T-cell (primary cell): ENCODE measurements at regions not wholly inside any gene's neighbourhood (a gene's known extent, or its start where the extent isn't known, plus 50 kb on each side); places are given as distances from the start of the nearest gene placed in this dataset.

Experiments used
- ATAC-seq, 4 experiments: fragments of 200-7000 bp in 3 of 4; fragments of 150-1000 bp in 1 of 4; cut with Tn5 transposase; replicated peaks in 1 of 4; 1 replicate in 3 of 4; 2 replicates in 1 of 4; pipeline ENCODE4 v1.10.0; 2021; ENCODE audit warnings: moderate library complexity in 3 of 4, mild to moderate bottlenecking in 2 of 4, moderate number of reproducible peaks in 1 of 4
- CTCF ChIA-PET, 2 donors: fragments of 300-600 bp; sonication (Branson Sonifier 250); formaldehyde crosslinking; loops; one replicate each; lab custom pipeline; 2022; ENCODE audit warnings: antibody characterized with exemption in 2 of 2; lab: Charles Lee
- POLR2A ChIA-PET, 2 donors: fragments of 300-600 bp; sonication (Branson Sonifier 250); formaldehyde crosslinking; loops; one replicate each; lab custom pipeline; 2022; ENCODE audit warnings: antibody characterized with exemption in 2 of 2; lab: Charles Lee
- DNase-seq, 35 experiments: peaks; one replicate each; pipeline versions ENCODE4 v3.0.0 to v3.0.0-alpha.2; 2013 to 2023
- H3K27ac ChIP-seq: one replicate; pipeline ENCODE4 v1.5.1; 2013; ENCODE audit warnings: low read length
- H3K27me3 ChIP-seq, 2 experiments: replicated peaks in 1 of 2; 1 replicate in 1 of 2; 2 replicates in 1 of 2; pipeline versions ENCODE4 v1.6.1 to v1.7.0; 2013; ENCODE audit warnings: low read length in 1 of 2, mixed read lengths in 1 of 2; ENCODE audit not compliant: control insufficient read depth in 2 of 2, insufficient read depth in 2 of 2; ENCODE audit errors: extremely low read depth in 1 of 2
- H3K36me3 ChIP-seq, 2 donors: 1 replicate in 1 of 2; 2 replicates in 1 of 2; pipeline versions ENCODE4 v1.6.1 to v1.7.0; 2013; ENCODE audit warnings: low read length in 1 of 2; ENCODE audit not compliant: control insufficient read depth in 2 of 2, insufficient read depth in 1 of 2; ENCODE audit errors: extremely low read depth in 1 of 2
- H3K4me1 ChIP-seq, 2 experiments: 1 replicate in 1 of 2; 2 replicates in 1 of 2; pipeline versions ENCODE4 v1.6.1 to v1.7.0; 2013; ENCODE audit warnings: low read length in 2 of 2, mixed read lengths in 1 of 2; ENCODE audit not compliant: insufficient read depth in 2 of 2, control insufficient read depth in 1 of 2; ENCODE audit errors: extremely low read depth in 1 of 2
- H3K4me3 ChIP-seq, 2 donors: 1 replicate in 1 of 2; 2 replicates in 1 of 2; pipeline versions ENCODE4 v1.5.1 to v1.7.0; 2013; ENCODE audit warnings: mild to moderate bottlenecking in 2 of 2, low read length in 1 of 2, moderate library complexity in 1 of 2; ENCODE audit not compliant: control insufficient read depth in 1 of 2; ENCODE audit errors: extremely low read depth in 1 of 2
- H3K9me3 ChIP-seq: 2 replicates; pipeline ENCODE4 v1.7.0; 2013
- H3K27ac Mint-ChIP-seq, 2 donors: one replicate each; pipeline ENCODE4 v1.8.0; 2020 to 2021; ENCODE audit warnings: mild to moderate bottlenecking in 2 of 2, mixed read lengths in 2 of 2
- H3K27me3 Mint-ChIP-seq, 2 donors: one replicate each; pipeline ENCODE4 v1.8.0; 2021 to 2022; ENCODE audit warnings: mixed read lengths in 2 of 2
- H3K36me3 Mint-ChIP-seq: one replicate; pipeline ENCODE4 v1.8.0; 2021; ENCODE audit warnings: mixed read lengths
- H3K4me1 Mint-ChIP-seq, 3 donors: one replicate each; pipeline ENCODE4 v1.8.0; 2020 to 2022; ENCODE audit warnings: mixed read lengths in 3 of 3, mild to moderate bottlenecking in 1 of 3
- H3K4me3 Mint-ChIP-seq, 3 donors: one replicate each; pipeline ENCODE4 v1.8.0; 2020 to 2022; ENCODE audit warnings: mild to moderate bottlenecking in 3 of 3, mixed read lengths in 3 of 3, moderate library complexity in 3 of 3
- H3K9me3 Mint-ChIP-seq, 3 donors: one replicate each; pipeline ENCODE4 v1.8.0; 2020 to 2022; ENCODE audit warnings: mixed read lengths in 3 of 3
- WGBS: methylation state at CpG from one replicate; pipeline ENCODE4 v1.1.5; 2013; ENCODE audit warnings: missing lambda C conversion rate; ENCODE audit not compliant: insufficient coverage; 5-methylcytosine and 5-hydroxymethylcytosine counted together

DNA sequence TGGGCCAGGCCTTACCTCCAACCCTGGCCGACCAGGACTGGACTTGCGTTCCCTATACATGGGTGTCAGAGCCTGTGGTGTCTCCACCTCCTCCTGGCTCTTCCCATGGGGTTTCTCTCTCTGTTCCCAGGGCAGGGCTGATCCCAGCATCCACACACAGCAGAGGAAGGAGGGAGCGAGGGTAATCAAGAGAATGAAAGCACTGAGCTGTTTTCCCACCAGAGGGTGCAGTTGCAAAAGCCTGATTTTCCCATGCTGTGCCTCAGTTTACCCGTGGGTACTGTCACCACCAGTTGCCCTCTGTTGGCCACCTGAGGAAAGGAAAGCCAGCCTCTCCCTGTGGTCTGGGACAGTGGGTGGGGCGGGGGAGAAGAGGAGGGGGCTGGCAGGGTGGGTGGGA is 249.7 kb upstream of the GSE1 start:
- Mint-ChIP-seq H3K36me3 (no peaks in the 10 kb centered on the region), H3K27ac (no peak overlapping the region), H3K27me3 (peaks cover 0 to 14% of the 10 kb centered on the region in 2 donors), H3K4me1 (peaks cover 0 to 1% (median 0%) of the 10 kb centered on the region in 3 donors), H3K4me3 (no peak overlapping the region), H3K9me3 (no peaks in the 10 kb centered on the region)
- WGBS = 83% methylated on average over 3 of the region's 5 CpGs
- ChIA-PET POLR2A (no interaction called here), CTCF (interaction anchor here in 1 of 2 donors (1.0 kb wide), 1 partner anchor 59 kb away, joined by 4 read pairs; no protein-coding TSS in a partner anchor)
- H3K27ac ChIP-seq = no peak overlapping the region
- H3K27me3 ChIP-seq = peaks cover 0 to 27% of the 10 kb centered on the region in 2 experiments
- DNase-seq = no peak
- no peaks in the 10 kb centered on the region for H3K36me3 ChIP-seq
- H3K4me3 ChIP-seq = no peak overlapping the region
- H3K9me3 ChIP-seq = no peaks in the 10 kb centered on the region
- no peaks in the 10 kb centered on the region for H3K4me1 ChIP-seq
- no peak for ATAC-seq

DNA sequence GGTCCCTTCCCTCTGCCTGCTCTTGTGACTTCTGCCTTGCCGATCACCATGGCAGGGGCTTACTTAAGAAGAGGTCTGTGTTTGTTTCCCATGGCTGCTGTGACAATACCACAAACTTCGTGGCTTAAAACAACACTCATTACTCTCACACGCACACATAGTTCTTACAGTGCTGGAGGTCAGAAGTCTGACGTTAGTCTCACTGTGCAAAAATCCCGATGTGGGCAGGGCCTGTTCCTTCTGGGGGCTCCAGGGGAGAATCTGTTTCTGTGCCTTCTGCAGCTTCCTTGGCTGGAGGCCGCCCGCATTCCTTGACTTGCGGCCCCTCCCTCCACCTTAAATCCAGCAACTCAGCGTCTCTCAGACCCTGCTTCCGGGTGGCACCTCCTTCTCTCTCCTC is 249.2 kb upstream of the GSE1 start:
- ATAC-seq (no peak), DNase-seq (no peak)
- POLR2A ChIA-PET = no interaction called here
- Histone ChIP-seq H3K27ac (no peak overlapping the region), H3K27me3 (peaks cover 0 to 28% of the 10 kb centered on the region in 2 experiments), H3K9me3 (no peaks in the 10 kb centered on the region), H3K36me3 (no peaks in the 10 kb centered on the region), H3K4me1 (no peaks in the 10 kb centered on the region), H3K4me3 (no peak overlapping the region)
- Mint-ChIP-seq H3K4me1 (peaks cover 0 to 1% (median 0%) of the 10 kb centered on the region in 3 donors), H3K36me3 (no peaks in the 10 kb centered on the region), H3K27me3 (peaks cover 0 to 11% of the 10 kb centered on the region in 2 donors), H3K9me3 (no peaks in the 10 kb centered on the region), H3K4me3 (no peak overlapping the region), H3K27ac (no peak overlapping the region)
- 76% methylated on average over 7 of the region's 10 CpGs for WGBS
- CTCF ChIA-PET = interaction anchor here in 1 of 2 donors (1.0 kb wide), 1 partner anchor 59 kb away, joined by 4 read pairs; no protein-coding TSS in a partner anchor

DNA sequence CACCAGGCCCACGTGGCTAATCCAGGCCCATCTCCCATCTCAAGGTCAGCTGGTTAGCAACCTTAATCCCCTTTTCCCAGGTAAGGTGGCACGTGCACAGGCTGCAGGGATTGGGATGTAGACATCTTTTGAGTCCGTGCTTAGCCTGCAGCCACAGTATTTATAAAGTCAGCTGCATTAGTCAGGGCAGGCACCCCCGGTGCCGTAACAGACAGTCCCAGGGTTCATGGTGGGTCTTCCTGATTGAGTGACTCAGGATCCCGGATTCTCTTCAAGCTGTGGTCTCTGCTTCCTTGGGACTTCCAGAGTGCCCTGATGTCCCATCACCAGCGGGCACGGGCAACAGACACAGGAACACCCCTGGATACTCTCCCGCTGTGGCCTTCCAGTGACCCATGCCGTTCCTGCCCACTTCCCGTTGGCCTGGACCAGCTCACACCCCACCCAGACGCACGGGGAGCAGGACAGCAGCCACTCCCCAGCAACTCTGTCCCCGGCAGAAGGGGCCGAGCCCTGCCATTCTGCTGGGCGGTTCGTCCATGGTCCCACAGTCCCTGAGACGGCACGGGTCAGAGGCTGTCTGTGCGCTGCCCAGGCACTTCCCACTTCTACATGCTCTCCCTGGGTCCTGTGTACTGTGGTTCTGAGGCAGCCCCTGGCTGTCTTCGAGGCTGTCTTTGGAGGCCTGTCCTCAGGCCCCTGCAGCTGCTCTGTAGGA is 248.6 kb upstream of the GSE1 start:
- DNase-seq (no peak), ATAC-seq (no peak)
- Histone ChIP-seq H3K9me3 (no peaks in the 10 kb centered on the region), H3K27ac (no peak overlapping the region), H3K36me3 (no peaks in the 10 kb centered on the region), H3K4me3 (no peak overlapping the region), H3K27me3 (peaks cover 0 to 26% of the 10 kb centered on the region in 2 experiments), H3K4me1 (no peaks in the 10 kb centered on the region)
- ChIA-PET CTCF (no interaction called here), POLR2A (no interaction called here)
- Mint-ChIP-seq H3K36me3 (no peaks in the 10 kb centered on the region), H3K27me3 (peaks cover 0 to 11% of the 10 kb centered on the region in 2 donors), H3K4me3 (no peak overlapping the region), H3K9me3 (no peaks in the 10 kb centered on the region), H3K27ac (no peak overlapping the region), H3K4me1 (peaks cover 0 to 1% (median 0%) of the 10 kb centered on the region in 3 donors)
- WGBS = 83% methylated on average over 17 of the region's 21 CpGs

DNA sequence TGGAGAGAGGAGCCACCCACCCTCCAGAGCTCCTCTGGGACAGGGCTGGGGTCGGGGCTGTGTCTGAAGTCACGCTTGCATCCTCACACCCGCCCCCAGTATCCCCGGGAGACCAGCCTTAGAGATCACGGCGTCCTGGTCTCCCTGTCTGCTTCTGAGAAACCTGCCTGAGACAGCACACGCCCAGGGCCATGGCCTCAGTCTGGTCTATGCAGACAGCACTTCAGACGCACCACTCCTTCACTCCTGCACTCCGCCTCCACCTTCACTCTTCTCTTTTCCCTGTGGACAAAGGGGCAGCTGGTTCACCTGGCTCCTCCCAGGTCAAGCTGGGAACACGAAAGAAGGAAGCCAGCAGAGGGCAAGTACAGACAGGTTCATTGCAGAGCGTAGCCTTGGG is 248.0 kb upstream of the GSE1 start:
- Histone ChIP-seq H3K27me3 (peaks cover 0 to 26% of the 10 kb centered on the region in 2 experiments), H3K27ac (no peak overlapping the region), H3K4me1 (no peaks in the 10 kb centered on the region), H3K36me3 (no peaks in the 10 kb centered on the region), H3K9me3 (no peaks in the 10 kb centered on the region), H3K4me3 (no peak overlapping the region)
- no peak for ATAC-seq
- Mint-ChIP-seq H3K27me3 (peaks cover 0 to 11% of the 10 kb centered on the region in 2 donors), H3K36me3 (no peaks in the 10 kb centered on the region), H3K27ac (no peak overlapping the region), H3K4me1 (peaks cover 0 to 1% (median 0%) of the 10 kb centered on the region in 3 donors), H3K9me3 (no peaks in the 10 kb centered on the region), H3K4me3 (no peak overlapping the region)
- ChIA-PET CTCF (interaction anchor here in 1 of 2 donors (0.5 kb wide), 1 partner anchor 165 kb away, joined by 4 read pairs; no protein-coding TSS in a partner anchor), POLR2A (no interaction called here)
- 74% methylated on average over 11 of the region's 11 CpGs for WGBS
- DNase-seq = no peak

DNA sequence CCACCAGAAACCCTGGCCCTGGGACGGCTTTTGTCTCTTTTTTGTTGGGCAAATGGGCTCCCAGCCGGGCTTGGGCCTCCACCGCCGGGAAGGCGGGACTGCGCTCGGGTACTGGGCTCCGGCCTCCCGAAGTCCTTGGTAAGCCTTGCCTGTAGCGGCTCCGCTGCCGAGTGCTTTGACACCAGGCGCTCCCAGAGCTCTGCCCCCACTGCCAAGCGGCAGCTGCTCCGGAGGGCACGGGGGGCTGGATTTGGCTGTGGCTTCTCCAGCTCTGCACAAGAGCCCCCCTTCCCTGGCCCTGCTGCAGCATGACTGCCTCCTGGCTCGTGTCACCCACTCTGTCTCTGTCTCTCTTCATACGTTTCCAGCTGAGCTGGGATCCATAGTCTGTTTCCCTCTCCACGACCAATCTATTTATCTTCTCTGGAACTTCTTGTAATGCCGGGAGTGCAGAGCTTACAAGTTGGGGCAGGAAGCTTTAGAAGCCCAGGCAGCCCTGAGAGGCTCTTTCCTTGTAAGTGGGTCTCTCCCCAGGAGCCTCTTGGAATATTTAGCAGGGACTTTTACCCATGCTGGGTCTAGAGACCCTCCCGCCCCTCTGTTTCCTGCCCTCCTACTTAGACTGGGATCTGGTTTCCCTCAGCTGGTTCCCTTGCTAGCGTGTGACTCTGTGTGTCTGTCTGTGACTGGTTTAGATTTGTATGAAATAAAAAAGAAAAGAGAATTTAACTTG is 246.9 kb upstream of the GSE1 start:
- no peaks in the 10 kb centered on the region for H3K4me1 ChIP-seq
- ChIA-PET CTCF (interaction anchor here (0.5 to 1.2 kb wide), 2 partner anchors 164 to 250 kb away, joined by 3 to 4 read pairs; no protein-coding TSS in a partner anchor), POLR2A (no interaction called here)
- Mint-ChIP-seq H3K9me3 (no peaks in the 10 kb centered on the region), H3K4me1 (no peaks in the 10 kb centered on the region), H3K4me3 (no peak overlapping the region), H3K36me3 (no peaks in the 10 kb centered on the region), H3K27ac (no peak overlapping the region), H3K27me3 (peaks cover 0 to 6% of the 10 kb centered on the region in 2 donors)
- H3K9me3 ChIP-seq = no peaks in the 10 kb centered on the region
- no peak overlapping the region for H3K4me3 ChIP-seq
- ATAC-seq = no peak
- WGBS = 88% methylated on average over 11 of the region's 22 CpGs
- no peaks in the 10 kb centered on the region for H3K36me3 ChIP-seq
- no peak for DNase-seq
- H3K27ac ChIP-seq = no peak overlapping the region
- peaks cover 0 to 25% of the 10 kb centered on the region in 2 experiments for H3K27me3 ChIP-seq

DNA sequence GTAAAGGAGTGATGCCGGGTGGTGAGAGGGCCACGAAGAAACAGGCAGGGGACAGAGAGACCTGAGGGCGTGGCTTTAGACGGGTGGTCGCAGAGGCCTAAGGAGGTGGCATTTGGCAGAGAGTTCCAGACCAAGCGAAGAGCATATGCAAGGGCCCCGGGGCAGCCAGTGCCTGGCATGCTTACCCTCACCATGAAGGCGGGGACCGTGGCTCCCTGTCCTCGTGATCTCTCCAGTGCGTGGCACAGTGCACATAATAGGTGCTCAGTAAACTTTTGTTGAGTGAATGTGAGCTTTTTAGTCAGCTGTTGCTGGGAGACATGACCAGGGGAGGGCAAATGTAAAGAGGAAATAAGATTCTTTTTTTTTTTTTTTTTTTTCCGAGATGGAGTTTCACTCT is 245.6 kb upstream of the GSE1 start:
- peaks cover 0 to 5% of the 10 kb centered on the region in 2 donors for H3K27me3 Mint-ChIP-seq
- WGBS = 96% methylated on average over 8 of the region's 12 CpGs
- POLR2A ChIA-PET = no interaction called here
- H3K36me3 ChIP-seq = no peaks in the 10 kb centered on the region
- ATAC-seq = no peak
- no peak for DNase-seq
- H3K4me1 ChIP-seq = no peaks in the 10 kb centered on the region
- H3K4me3 ChIP-seq = no peak overlapping the region
- CTCF ChIA-PET = interaction anchor here in 1 of 2 donors (0.7 kb wide), 1 partner anchor 248 kb away, joined by 5 read pairs; no protein-coding TSS in a partner anchor
- H3K4me1 Mint-ChIP-seq = no peaks in the 10 kb centered on the region
- no peaks in the 10 kb centered on the region for H3K9me3 ChIP-seq
- H3K36me3 Mint-ChIP-seq = no peaks in the 10 kb centered on the region
- H3K4me3 Mint-ChIP-seq = no peak overlapping the region
- H3K27ac Mint-ChIP-seq = no peak overlapping the region
- no peaks in the 10 kb centered on the region for H3K9me3 Mint-ChIP-seq
- no peak overlapping the region for H3K27ac ChIP-seq
- peaks cover 0 to 24% of the 10 kb centered on the region in 2 experiments for H3K27me3 ChIP-seq
